Adipocyte (in vitro differentiated cells): ENCODE measurements at regions not wholly inside any gene's neighbourhood (a gene's known extent, or its start where the extent isn't known, plus 50 kb on each side); places are given as distances from the start of the nearest gene placed in this dataset.

Experiments used
- DNase-seq: peaks from one replicate; pipeline ENCODE4 v3.0.0-alpha.2; 2015; ENCODE audit warnings: low read depth
- H3K27me3 ChIP-seq: replicated peaks from 2 replicates; pipeline ENCODE4 v1.7.0; 2013; ENCODE audit warnings: mild to moderate bottlenecking, low read length, moderate library complexity; ENCODE audit not compliant: control insufficient read depth, insufficient read depth
- H3K36me3 ChIP-seq: 2 replicates; pipeline ENCODE4 v1.7.0; 2013; ENCODE audit warnings: low read length, mild to moderate bottlenecking, moderate library complexity; ENCODE audit not compliant: control insufficient read depth, insufficient read depth, severe bottlenecking
- H3K4me1 ChIP-seq: 2 replicates; pipeline ENCODE4 v1.7.0; 2013; ENCODE audit warnings: mild to moderate bottlenecking, low read length, moderate library complexity; ENCODE audit not compliant: control insufficient read depth, insufficient read depth
- H3K4me3 ChIP-seq: 2 replicates; pipeline ENCODE4 v1.7.0; 2013; ENCODE audit warnings: mild to moderate bottlenecking, low read length, moderate library complexity
- H3K9ac ChIP-seq: 2 replicates; pipeline ENCODE4 v1.7.0; 2013; ENCODE audit warnings: mild to moderate bottlenecking, low read length, moderate library complexity
- H3K9me3 ChIP-seq: 2 replicates; pipeline ENCODE4 v1.7.0; 2013; ENCODE audit warnings: mild to moderate bottlenecking, low read length, moderate library complexity; ENCODE audit not compliant: control insufficient read depth

DNA sequence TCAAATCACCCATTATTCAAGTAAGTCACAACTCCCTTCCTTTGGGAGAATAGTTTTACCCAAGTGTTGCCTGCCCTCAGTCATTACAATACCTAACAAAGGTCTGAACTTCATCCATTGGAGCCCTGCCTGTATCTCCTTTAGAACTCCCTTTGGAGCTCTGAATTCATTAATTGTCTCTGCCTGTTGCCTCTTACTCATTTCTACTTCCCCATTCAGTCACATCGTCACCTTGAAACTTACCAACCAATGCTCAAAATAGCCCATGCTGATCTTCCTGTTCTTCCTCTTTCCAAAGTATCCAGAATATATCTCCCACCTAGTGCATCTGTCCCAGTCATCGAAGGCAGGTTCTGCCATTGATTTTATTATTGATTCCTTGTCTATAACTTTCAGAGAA, 120.7 kb upstream of the ADGRF1 start:
- no peaks in the 10 kb centered on the region for H3K36me3 ChIP-seq
- no peak overlapping the region for H3K4me3 ChIP-seq
- peaks cover 45% of the 10 kb centered on the region for H3K4me1 ChIP-seq
- no peaks in the 10 kb centered on the region for H3K27me3 ChIP-seq
- H3K9me3 ChIP-seq: peaks cover 5% of the 10 kb centered on the region
- no peak for DNase-seq
- H3K9ac ChIP-seq: no peak overlapping the region

DNA sequence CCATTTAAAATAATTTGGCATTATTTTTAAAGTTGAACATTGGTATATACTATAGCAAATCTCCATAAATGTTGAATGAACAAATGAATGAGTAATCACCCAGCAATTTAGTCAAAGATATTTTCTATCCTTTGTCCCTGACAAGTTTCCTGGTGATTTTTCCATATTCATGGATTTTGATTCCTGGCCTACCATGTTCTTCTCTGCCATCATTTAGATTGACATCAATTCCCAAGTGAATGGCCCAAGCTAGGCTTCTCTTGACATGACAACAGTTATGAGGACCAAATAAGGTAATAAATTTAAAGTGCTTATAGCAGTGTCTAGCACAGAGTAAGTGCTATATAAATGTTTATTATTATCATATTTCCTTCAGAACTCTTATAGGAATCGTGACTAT, 120.1 kb upstream of the ADGRF1 start:
- Histone ChIP-seq H3K27me3 (no peaks in the 10 kb centered on the region), H3K4me3 (no peak overlapping the region), H3K9me3 (peaks cover 5% of the 10 kb centered on the region), H3K36me3 (no peaks in the 10 kb centered on the region), H3K9ac (no peak overlapping the region), H3K4me1 (peaks cover 40% of the 10 kb centered on the region)
- no peak for DNase-seq

DNA sequence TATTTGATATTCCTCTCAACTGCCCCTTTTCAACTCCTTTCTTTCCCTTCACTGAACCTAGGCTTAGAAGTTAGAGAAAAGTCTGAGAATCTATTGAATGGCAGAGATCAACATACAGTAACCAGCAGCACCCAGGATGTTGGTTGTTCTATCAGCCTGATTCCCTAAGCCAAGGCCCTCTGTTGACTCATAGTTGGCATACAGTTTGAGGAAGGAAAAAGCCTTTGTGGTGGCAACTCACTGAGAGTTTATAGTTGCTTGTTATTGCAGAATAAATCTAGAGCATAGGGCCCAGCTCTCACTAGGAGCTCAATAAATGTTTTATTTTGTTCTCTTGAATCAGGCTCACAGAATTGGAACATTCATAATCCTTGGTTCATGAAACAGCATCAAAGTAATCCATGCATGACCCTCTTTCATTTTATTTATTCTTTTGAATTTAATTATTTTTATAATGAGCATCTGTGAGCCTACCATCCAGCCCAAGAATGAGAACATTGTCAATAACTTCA, 119.1 kb upstream of the ADGRF1 start:
- Histone ChIP-seq H3K4me1 (peaks cover 30% of the 10 kb centered on the region), H3K9ac (no peak overlapping the region), H3K4me3 (no peak overlapping the region), H3K36me3 (no peaks in the 10 kb centered on the region), H3K27me3 (no peaks in the 10 kb centered on the region), H3K9me3 (peaks cover 5% of the 10 kb centered on the region)
- peak; percentile 52 for DNase-seq

DNA sequence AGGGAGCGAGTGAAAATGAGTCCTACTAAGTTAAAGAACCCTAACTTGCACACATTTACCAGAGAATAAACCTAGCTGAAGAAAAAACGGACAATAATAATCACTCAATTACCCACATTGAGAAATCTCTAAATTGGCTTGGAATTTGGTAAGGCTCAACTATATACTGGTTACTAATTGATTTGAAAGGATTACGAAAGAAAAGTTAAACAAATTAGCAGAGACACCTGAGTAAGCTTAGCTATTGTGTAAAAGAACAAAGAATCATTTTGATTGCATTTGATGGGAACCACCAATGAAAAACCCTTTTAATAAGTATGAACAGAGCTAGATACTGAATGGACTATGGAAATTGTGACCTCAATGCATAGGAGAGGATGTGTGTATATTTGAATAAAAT, 118.6 kb upstream of the ADGRF1 start:
- Histone ChIP-seq H3K9ac (no peak overlapping the region), H3K4me1 (peaks cover 24% of the 10 kb centered on the region), H3K27me3 (no peaks in the 10 kb centered on the region), H3K4me3 (no peak overlapping the region), H3K36me3 (no peaks in the 10 kb centered on the region), H3K9me3 (peaks cover 5% of the 10 kb centered on the region)
- no peak for DNase-seq

DNA sequence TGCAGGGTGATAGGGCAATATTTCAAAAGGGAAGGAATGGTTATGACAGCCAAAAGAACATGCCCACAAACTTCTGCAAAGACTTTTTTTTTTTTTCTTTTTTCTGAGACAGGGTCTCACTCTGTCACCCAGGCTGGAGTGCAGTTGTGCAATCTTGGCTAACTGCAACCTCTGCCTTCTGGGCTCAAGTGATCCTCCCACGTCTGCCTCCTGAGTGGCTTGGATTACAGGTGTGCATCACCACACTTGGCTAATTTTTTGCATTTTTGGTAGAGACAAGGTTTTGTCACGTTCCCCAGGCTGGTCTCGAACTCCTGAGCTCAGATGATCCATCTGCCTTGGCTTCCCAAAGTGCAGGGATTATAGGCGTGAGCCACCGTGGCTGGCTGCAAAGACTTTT, 117.6 kb upstream of the ADGRF1 start:
- DNase-seq: no peak
- Histone ChIP-seq H3K36me3 (no peaks in the 10 kb centered on the region), H3K4me3 (no peak overlapping the region), H3K27me3 (no peaks in the 10 kb centered on the region), H3K4me1 (peaks cover 24% of the 10 kb centered on the region), H3K9me3 (no peaks in the 10 kb centered on the region), H3K9ac (no peak overlapping the region)

DNA sequence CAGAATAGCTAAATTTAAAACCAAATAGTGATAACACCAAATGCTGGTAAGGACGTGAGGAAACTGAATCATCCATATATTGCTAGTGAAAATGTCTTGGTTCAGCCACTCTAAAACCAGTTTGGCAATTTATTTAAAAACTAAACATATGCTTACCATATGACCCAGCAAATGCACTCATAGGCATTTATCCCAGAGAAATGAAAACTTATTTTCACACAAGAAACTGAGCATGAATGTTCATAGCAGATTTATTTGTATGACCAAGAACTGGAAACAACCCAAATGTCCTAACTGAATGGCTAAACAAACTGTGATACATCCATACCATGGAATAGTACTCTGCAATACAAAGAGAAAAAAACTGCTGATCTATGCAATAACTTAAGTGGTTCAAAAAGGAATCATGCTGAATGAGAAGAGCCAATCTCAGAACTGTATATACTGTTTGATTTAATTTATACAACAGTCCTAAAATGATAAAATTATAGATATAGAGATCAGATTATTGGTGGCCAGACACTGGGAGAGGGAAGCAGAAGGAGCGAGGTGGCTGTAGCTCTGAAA, 115.6 kb upstream of the ADGRF1 start:
- Histone ChIP-seq H3K27me3 (no peaks in the 10 kb centered on the region), H3K9ac (no peak overlapping the region)
- DNase-seq: no peak

DNA sequence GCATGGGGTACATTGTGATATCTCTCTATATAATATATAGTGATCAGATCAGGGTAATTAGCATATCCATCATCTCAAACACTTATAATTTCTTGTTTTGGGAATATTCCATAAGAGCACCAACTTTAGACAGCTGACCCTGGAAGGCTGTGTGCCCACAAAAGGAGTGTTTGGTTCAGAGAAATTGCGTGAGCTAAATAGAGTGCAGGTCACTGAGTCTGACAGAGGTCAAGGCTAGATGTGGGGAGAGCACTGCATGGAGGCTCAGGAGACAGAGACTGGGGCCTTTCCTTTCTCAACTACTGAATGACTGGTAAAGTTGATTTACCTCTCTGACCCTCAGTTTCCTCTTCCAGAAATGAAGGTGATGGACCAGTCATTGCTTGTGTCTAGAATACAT, 114.9 kb upstream of the ADGRF1 start:
- Histone ChIP-seq H3K4me1 (peaks cover 35% of the 10 kb centered on the region), H3K27me3 (no peaks in the 10 kb centered on the region), H3K36me3 (no peaks in the 10 kb centered on the region), H3K9ac (no peak overlapping the region), H3K4me3 (no peak overlapping the region), H3K9me3 (no peaks in the 10 kb centered on the region)
- DNase-seq: no peak

More for the DNA sequence above, 115.6 kb upstream of the ADGRF1 start:
- no peaks in the 10 kb centered on the region for H3K36me3 ChIP-seq
- peaks cover 34% of the 10 kb centered on the region for H3K4me1 ChIP-seq
- H3K9me3 ChIP-seq: no peaks in the 10 kb centered on the region
- H3K4me3 ChIP-seq: no peak overlapping the region

DNA sequence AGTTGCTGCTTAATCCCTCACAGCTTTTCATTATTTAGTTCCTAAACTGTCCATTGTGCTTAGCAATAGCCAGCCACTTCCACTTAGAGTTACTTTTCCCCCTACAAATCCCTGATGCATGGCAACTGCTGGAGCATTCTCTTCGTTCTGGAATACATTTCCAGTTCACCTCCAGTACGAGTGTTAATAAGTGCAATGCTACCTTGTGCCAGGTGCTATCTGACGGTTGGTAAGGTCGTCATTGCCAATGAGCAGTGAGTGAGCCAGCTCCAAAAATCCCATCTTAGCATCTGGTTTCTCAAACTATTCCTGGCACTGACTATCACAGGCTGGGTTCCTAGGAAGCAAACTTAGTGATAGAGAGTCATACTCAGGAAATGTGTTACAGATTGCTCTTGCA, 114.1 kb upstream of the ADGRF1 start:
- H3K4me1 ChIP-seq: peaks cover 27% of the 10 kb centered on the region
- no peak overlapping the region for H3K9ac ChIP-seq
- H3K4me3 ChIP-seq: no peak overlapping the region
- H3K27me3 ChIP-seq: no peaks in the 10 kb centered on the region
- H3K9me3 ChIP-seq: no peaks in the 10 kb centered on the region
- no peaks in the 10 kb centered on the region for H3K36me3 ChIP-seq
- no peak for DNase-seq

DNA sequence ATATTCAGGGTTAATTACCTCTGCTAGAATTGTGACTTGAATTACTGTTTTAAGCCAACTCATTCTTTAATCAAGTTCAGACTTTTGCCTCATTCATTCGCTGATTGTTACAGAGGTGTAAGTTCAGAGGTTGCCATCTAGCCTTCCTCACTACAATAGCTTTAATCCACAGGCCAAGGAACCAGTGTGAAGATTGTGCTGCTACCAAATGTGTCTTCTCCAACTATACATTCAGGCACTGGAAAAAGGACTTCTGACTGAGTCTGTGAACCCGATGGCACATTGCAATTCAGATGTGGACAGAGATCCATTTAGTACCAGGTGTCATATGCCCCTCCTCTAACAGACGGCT, 111.2 kb upstream of the ADGRF1 start:
- Histone ChIP-seq H3K27me3 (no peaks in the 10 kb centered on the region), H3K9me3 (no peaks in the 10 kb centered on the region), H3K36me3 (no peaks in the 10 kb centered on the region), H3K4me3 (no peak overlapping the region), H3K9ac (no peak overlapping the region), H3K4me1 (peaks cover 12% of the 10 kb centered on the region)
- DNase-seq: no peak

DNA sequence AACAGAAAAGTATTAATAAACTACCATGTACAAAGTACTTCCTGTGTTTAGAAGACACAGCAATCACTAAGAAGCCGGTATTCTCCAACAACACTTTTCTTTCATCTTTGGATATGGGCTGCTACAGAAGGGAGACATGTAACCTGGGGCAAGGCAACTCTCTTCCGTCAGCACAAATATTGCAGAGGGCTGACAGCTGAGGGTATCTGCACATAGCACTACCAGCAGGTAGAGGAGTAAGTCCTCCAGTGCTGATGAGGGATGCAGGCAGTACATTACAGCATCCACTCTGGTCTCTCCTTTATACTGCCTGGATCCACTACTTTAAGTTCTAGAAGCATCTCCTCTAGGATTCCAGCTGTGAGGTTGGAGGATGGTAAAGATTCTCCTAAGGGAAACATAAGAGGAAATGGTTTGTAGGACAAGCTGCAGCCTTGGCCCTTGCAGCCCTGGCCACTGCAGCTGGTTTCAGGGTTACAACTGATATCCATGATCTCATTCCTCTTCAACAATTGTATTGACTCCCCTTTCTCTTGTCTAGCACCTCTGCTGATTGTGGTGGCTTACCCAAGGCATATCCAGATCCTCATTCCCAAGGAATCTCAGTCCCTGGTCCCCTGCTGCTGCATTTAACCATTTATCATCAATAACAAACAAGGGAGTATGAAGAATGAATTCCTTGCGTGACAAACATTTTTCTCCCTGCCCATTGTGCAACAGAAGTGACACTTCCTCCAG, 110.7 kb upstream of the ADGRF1 start:
- Histone ChIP-seq H3K9ac (no peak overlapping the region), H3K4me1 (peaks cover 18% of the 10 kb centered on the region), H3K27me3 (no peaks in the 10 kb centered on the region), H3K36me3 (no peaks in the 10 kb centered on the region), H3K9me3 (no peaks in the 10 kb centered on the region), H3K4me3 (no peak overlapping the region)
- peak; percentile 34 for DNase-seq

DNA sequence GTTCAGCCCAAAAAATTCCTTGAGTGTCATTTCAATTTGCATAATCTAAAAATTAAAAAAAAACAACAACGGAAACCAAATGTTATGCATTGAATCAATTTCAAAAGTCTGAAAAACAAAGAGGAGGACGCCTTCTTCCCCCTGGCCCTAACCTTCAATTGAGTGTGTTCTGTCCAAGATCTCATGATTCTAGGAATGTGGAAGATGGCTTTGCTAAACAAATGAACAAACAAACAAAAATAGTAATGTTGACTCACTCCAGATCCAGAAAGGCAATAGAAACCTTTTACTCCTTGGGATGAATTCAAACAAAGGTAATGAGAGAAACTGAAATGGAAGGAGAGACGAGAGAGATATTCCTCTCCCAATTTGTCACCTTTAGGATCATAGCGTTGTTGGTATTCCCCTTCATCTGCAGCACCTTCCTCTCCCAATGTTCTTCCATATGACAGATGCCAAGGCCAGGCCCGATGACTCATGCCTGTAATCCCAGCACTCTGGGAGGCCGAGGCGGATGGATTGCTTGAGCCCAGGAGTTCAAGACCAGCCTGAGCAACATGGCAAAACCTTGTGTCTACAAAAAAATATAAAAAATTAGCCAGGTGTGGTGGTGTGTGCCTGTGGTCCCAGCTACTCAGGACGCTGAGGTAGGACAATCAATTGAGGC, 109.2 kb upstream of the ADGRF1 start:
- DNase-seq: no peak

More for the DNA sequence above, 109.2 kb upstream of the ADGRF1 start:
- Histone ChIP-seq H3K9ac (no peak overlapping the region), H3K36me3 (no peaks in the 10 kb centered on the region), H3K27me3 (no peaks in the 10 kb centered on the region), H3K4me3 (no peak overlapping the region), H3K9me3 (no peaks in the 10 kb centered on the region), H3K4me1 (peaks cover 32% of the 10 kb centered on the region)
